GM12878 (cell line): ENCODE measurements at regions not wholly inside any gene's neighbourhood (a gene's known extent, or its start where the extent isn't known, plus 50 kb on each side); places are given as distances from the start of the nearest gene placed in this dataset.

Experiments
- ATAC-seq: fragments of 200-7000 bp; cut with Tn5 transposase; 3 replicates; pipeline ENCODE4 v1.9.1; 2020; ENCODE audit warnings: mild to moderate bottlenecking, moderate library complexity
- BruUV-seq: library from RNA; stranded (reverse); fragments of 400-500 nt; replicated peaks from 2 replicates; lab custom pipeline; 2021; lab: Mats Ljungman, UMichigan
- CTCF ChIA-PET: fragments of 300-600 bp; sonication (Branson Sonifier 250); formaldehyde crosslinking; extraction: SDS; loops from one replicate; lab custom pipeline; 2021; ENCODE audit warnings: inconsistent platforms; lab: Yijun Ruan, JAX
- POLR2A ChIA-PET: fragments of 350-600 bp; formaldehyde crosslinking; extraction: SDS; loops from one replicate; lab custom pipeline; 2021; ENCODE audit warnings: inconsistent platforms; lab: Charles Lee
- RAD21 ChIA-PET: fragments of 300-600 bp; sonication (Branson Sonifier 250); formaldehyde crosslinking; loops from one replicate; lab custom pipeline; 2023; ENCODE audit warnings: antibody characterized with exemption; ENCODE audit not compliant: unreplicated experiment; lab: Charles Lee
- SMC1A ChIA-PET: fragments of 300-600 bp; sonication (Branson Sonifier 250); formaldehyde crosslinking; loops from one replicate; lab custom pipeline; 2023; ENCODE audit not compliant: unreplicated experiment, uncharacterized antibody; lab: Charles Lee
- DNase-seq: peaks from one replicate; pipeline ENCODE4 v3.0.0-alpha.2; 2011; ENCODE audit warnings: low read depth, low spot score
- FAIRE-seq: peaks from 3 replicates; lab custom pipeline; 2011; peaks lifted over from hg19 to GRCh38; lab: Jason Lieb, UNC
- H2AFZ ChIP-seq: 2 replicates; pipeline ENCODE4 v1.6.0; 2011; ENCODE audit warnings: low read depth, low read length, control low read depth; ENCODE audit not compliant: control insufficient read depth
- H3K27ac ChIP-seq: 2 replicates; pipeline ENCODE4 v1.5.1; 2011; ENCODE audit warnings: control low read depth; ENCODE audit not compliant: control insufficient read depth, insufficient read depth
- H3K27me3 ChIP-seq, 2 experiments: replicated peaks in 1 of 2; 2 replicates each; pipeline versions ENCODE4 v1.6.0 to v1.6.1; 2011; ENCODE audit warnings: low read length in 1 of 2; ENCODE audit not compliant: control insufficient read depth in 2 of 2, insufficient read depth in 2 of 2
- H3K36me3 ChIP-seq, 2 experiments: 2 replicates each; pipeline ENCODE4 v1.5.1; 2011; ENCODE audit warnings: low read length in 1 of 2; ENCODE audit not compliant: control insufficient read depth in 2 of 2, insufficient read depth in 2 of 2
- H3K4me1 ChIP-seq: 2 replicates; pipeline ENCODE4 v1.6.1; 2011; ENCODE audit warnings: mild to moderate bottlenecking, low read length, moderate library complexity, mixed read lengths; ENCODE audit not compliant: control insufficient read depth, insufficient read depth
- H3K4me2 ChIP-seq: 2 replicates; pipeline ENCODE4 v1.6.0; 2011; ENCODE audit warnings: control low read depth; ENCODE audit not compliant: control insufficient read depth, insufficient read depth
- H3K4me3 ChIP-seq: fragments of 200-600 bp; sonication (generic); 2 replicates; pipeline ENCODE4 v1.5.1; 2016
- H3K79me2 ChIP-seq: 2 replicates; pipeline ENCODE4 v1.6.0; 2011; ENCODE audit warnings: low read length; ENCODE audit not compliant: control insufficient read depth, insufficient read depth
- H3K9ac ChIP-seq: 2 replicates; pipeline ENCODE4 v1.8.0; 2011; ENCODE audit warnings: low read length, control low read depth, mixed read lengths; ENCODE audit not compliant: control insufficient read depth, insufficient read depth
- H3K9me3 ChIP-seq: replicated peaks from 3 replicates; pipeline ENCODE4 v1.5.1; 2011; ENCODE audit warnings: mild to moderate bottlenecking, low read length; ENCODE audit not compliant: control insufficient read depth, insufficient read depth
- H4K20me1 ChIP-seq: 2 replicates; pipeline ENCODE4 v1.6.0; 2011; ENCODE audit not compliant: control insufficient read depth, insufficient read depth
- ASH2L ChIP-seq: fragments of 300-600, 200-600 bp; sonication (generic); IDR thresholded peaks from 2 replicates; pipeline ENCODE4 v1.6.1; 2017; ENCODE audit warnings: low read depth, mild to moderate bottlenecking, borderline replicate concordance
- ATF3 ChIP-seq: IDR thresholded peaks from 2 replicates; pipeline ENCODE4 v1.6.1; 2011; ENCODE audit warnings: low read depth, mild to moderate bottlenecking, low read length, moderate library complexity, borderline replicate concordance; ENCODE audit errors: extremely low read depth
- CHD1 ChIP-seq: IDR thresholded peaks from 2 replicates; pipeline ENCODE4 v1.6.1; 2012; ENCODE audit warnings: low read depth, low read length, improper control_type of control experiment
- CHD2 ChIP-seq: IDR thresholded peaks from 2 replicates; pipeline ENCODE4 v1.6.1; 2011; ENCODE audit warnings: low read depth, low read length, improper control_type of control experiment, borderline replicate concordance
- CUX1 ChIP-seq: IDR thresholded peaks from 2 replicates; pipeline ENCODE4 v1.6.1; 2012; ENCODE audit warnings: improper control_type of control experiment, low read depth, low read length; ENCODE audit not compliant: insufficient replicate concordance
- DPF2 ChIP-seq: fragments of 450-650 bp; IDR thresholded peaks from 2 replicates; pipeline ENCODE4 v1.6.1; 2017; ENCODE audit warnings: mild to moderate bottlenecking
- E2F4 ChIP-seq: IDR thresholded peaks from 2 replicates; pipeline ENCODE4 v1.6.1; 2012; ENCODE audit warnings: low read depth, low read length, improper control_type of control experiment
- FOS ChIP-seq: IDR thresholded peaks from 3 replicates; pipeline ENCODE4 v1.6.1; 2011; ENCODE audit warnings: borderline replicate concordance; ENCODE audit not compliant: insufficient read length; ENCODE audit errors: extremely low read depth
- GATAD2B ChIP-seq: fragments of 450-650 bp; conservative IDR thresholded peaks from 2 replicates; pipeline ENCODE4 v1.6.1; 2017; ENCODE audit warnings: low read depth, mild to moderate bottlenecking, moderate library complexity
- HDAC6 ChIP-seq: fragments of 200-600 bp; sonication (generic); IDR thresholded peaks from one replicate; pipeline ENCODE4 v1.8.0; 2017; ENCODE audit warnings: antibody characterized with exemption; ENCODE audit not compliant: unreplicated experiment
- MEF2A ChIP-seq: IDR thresholded peaks from 2 replicates; pipeline ENCODE4 v1.6.1; 2011; ENCODE audit warnings: low read depth, mild to moderate bottlenecking, low read length, moderate library complexity; ENCODE audit not compliant: insufficient read depth
- MXI1 ChIP-seq: fragments of 150-350 bp; IDR thresholded peaks from 2 replicates; pipeline ENCODE4 v1.6.1; 2011; ENCODE audit warnings: low read depth, mild to moderate bottlenecking, inconsistent platforms, low read length, improper control_type of control experiment
- NFYB ChIP-seq: IDR thresholded peaks from 2 replicates; pipeline ENCODE4 v1.6.1; 2011; ENCODE audit warnings: low read depth, mild to moderate bottlenecking, low read length, improper control_type of control experiment, moderate library complexity; ENCODE audit not compliant: insufficient read depth
- NRF1 ChIP-seq: conservative IDR thresholded peaks from 2 replicates; pipeline ENCODE4 v1.6.1; 2011; ENCODE audit warnings: mild to moderate bottlenecking, low read depth, low read length, improper control_type of control experiment
- POLR2AphosphoS5 ChIP-seq: IDR thresholded peaks from 2 replicates; pipeline ENCODE4 v1.6.1; 2011; ENCODE audit warnings: mild to moderate bottlenecking, low read length, inconsistent platforms
- SP1 ChIP-seq: IDR thresholded peaks from one replicate; pipeline ENCODE4 v1.6.1; 2011; ENCODE audit warnings: low read depth, low read length
- TCF12 ChIP-seq: IDR thresholded peaks from 2 replicates; pipeline ENCODE4 v1.6.1; 2011; ENCODE audit warnings: low read depth, mild to moderate bottlenecking, low read length
- ZNF217 ChIP-seq: fragments of 450-650 bp; IDR thresholded peaks from 2 replicates; pipeline ENCODE4 v1.6.1; 2017; ENCODE audit warnings: antibody characterized with exemption, mild to moderate bottlenecking
- WGBS: methylation state at CpG from one replicate; pipeline ENCODE4 v1.1.6; 2016; ENCODE audit warnings: low lambda C conversion rate; ENCODE audit not compliant: insufficient replicate concordance, insufficient coverage; ENCODE audit errors: missing lambda C conversion rate; 5-methylcytosine and 5-hydroxymethylcytosine counted together
- in situ Hi-C: fragments of 300-500 bp; cut with MboI; formaldehyde crosslinking; loops from 9 replicates; pipeline ENCODE4 v1.14.3; 2018; ENCODE audit warnings: mixed read lengths
- intact Hi-C: fragments of 100-400 bp; cut with micrococcal nuclease; formaldehyde crosslinking; loops from one replicate; pipeline ENCODE4 v1.14.2; 2022; ENCODE audit not compliant: unreplicated experiment

- TF ChIP-seq CUX1: no peak
- no peak for TF ChIP-seq MXI1
- no peak for TF ChIP-seq CHD1
- no peak for TF ChIP-seq HDAC6
- no peak for TF ChIP-seq E2F4
- no peak for TF ChIP-seq DPF2
- TF ChIP-seq, all 136 proteins: peak for 0
These were observed 312.4 kb downstream of the METTL4 start (continued) for GRCh38 chr18:2258954-2259353.

DNA sequence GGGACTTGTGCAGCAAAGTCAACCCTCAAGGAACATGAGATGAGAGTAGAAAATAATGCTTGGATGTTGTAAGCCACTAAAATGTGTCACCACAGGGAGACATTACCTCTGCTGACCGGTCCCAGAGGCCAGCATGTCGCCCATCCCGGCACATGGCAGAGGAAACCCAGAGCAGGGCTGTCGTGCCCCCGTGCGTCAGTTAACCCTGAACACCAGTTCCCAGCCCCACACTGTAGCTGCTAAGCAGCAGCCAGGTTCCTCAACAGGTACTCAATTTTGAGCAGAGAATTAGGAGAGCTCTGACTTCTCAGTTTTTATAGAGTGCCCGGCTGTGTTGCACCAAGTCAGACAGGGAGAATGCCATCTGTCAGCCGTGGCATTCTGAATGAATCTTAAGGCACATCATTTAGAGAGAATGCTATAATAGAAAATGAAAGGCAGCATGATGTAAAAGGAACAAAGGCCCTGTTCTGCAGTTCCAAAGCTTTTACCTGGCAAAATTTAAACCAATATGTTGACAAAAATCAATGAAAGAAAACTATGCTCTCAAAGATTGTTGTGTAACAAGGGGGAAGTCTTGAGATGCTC lies 307.9 kb downstream of the METTL4 start:
- intact Hi-C loops: no loop called here
- ATAC-seq: no peak
- Histone ChIP-seq H3K4me1 (no peaks in the 10 kb centered on the region), H3K79me2 (no peaks in the 10 kb centered on the region), H3K4me3 (no peak overlapping the region), H3K4me2 (no peak overlapping the region), H3K9me3 (no peaks in the 10 kb centered on the region), H3K27me3 (no peaks in the 10 kb centered on the region; a peak in 1 of 4 replicates), H3K9ac (no peak overlapping the region), H2AFZ (no peak overlapping the region), H3K27ac (no peak overlapping the region), H3K36me3 (no peaks in the 10 kb centered on the region), H4K20me1 (no peaks in the 10 kb centered on the region)
- ChIA-PET CTCF (interaction anchor here (0.9 kb wide), 1 partner anchor 185 kb away, joined by 3 read pairs; no protein-coding TSS in a partner anchor), SMC1A (no interaction called here), POLR2A (no interaction called here), RAD21 (no interaction called here)
- no peak for DNase-seq
- WGBS: 39% methylated on average over 8 of the region's 8 CpGs
- in situ Hi-C loops: no loop called here
- no peak for FAIRE-seq
- BruUV-seq: no TSS peak
- TF ChIP-seq NFYB (no peak), CHD2 (no peak), NRF1 (no peak), SP1 (no peak), ZNF217 (no peak), ASH2L (no peak), ATF3 (no peak), MEF2A (no peak), GATAD2B (no peak), TCF12 (no peak), POLR2AphosphoS5 (no peak), FOS (no peak)
